ENCODE measurements at regions not wholly inside any gene's neighbourhood (a gene's known extent, or its start where the extent isn't known, plus 50 kb on each side); places are given as distances from the start of the nearest gene placed in this dataset.

- Histone ChIP-seq H3K27ac (ENCODE audit: low read depth in 2 of 2, low read length in 1 of 2) (no peak overlapping the region), H3K27me3 (ENCODE audit: control insufficient read depth in 1 of 2, insufficient read depth in 2 of 2, low read length in 2 of 2) (no peaks in the 10 kb centered on the region)
- WGBS, 2 donors, result 85 to 90% methylated on average over 3 of the region's 3 CpGs
These were observed 161.5 kb upstream of the LRRC7 start for GRCh38 chr1:69406244-69406643.

GRCh38 chr1:69409731-69410456, 157.8 kb upstream of the LRRC7 start:
- no peaks in the 10 kb centered on the region for H3K4me1 ChIP-seq (ENCODE audit: control insufficient read depth in 2 of 2, insufficient read depth in 2 of 2, low read length in 1 of 2)
- no peaks in the 10 kb centered on the region for H3K27me3 ChIP-seq (ENCODE audit: control insufficient read depth in 1 of 2, insufficient read depth in 2 of 2, low read length in 2 of 2)
- WGBS, 2 donors, result 75 to 86% methylated on average over 3 of the region's 3 CpGs
- no peak overlapping the region for H3K4me3 ChIP-seq (ENCODE audit: low read depth in 1 of 2, low read length in 2 of 2)
- H3K9me3 ChIP-seq (ENCODE audit: control insufficient read depth in 2 of 2, insufficient read depth in 1 of 2, low read depth in 1 of 2, low read length in 1 of 2), result no peaks in the 10 kb centered on the region
- no peaks in the 10 kb centered on the region for H3K36me3 ChIP-seq (ENCODE audit: control insufficient read depth in 2 of 2, insufficient read depth in 2 of 2, low read length in 1 of 2)
- no peak overlapping the region for H3K27ac ChIP-seq (ENCODE audit: low read depth in 2 of 2, low read length in 1 of 2)

More at GRCh38 chr1:69406244-69406643, 161.5 kb upstream of the LRRC7 start:
- H3K4me3 ChIP-seq (ENCODE audit: low read depth in 1 of 2, low read length in 2 of 2), result no peak overlapping the region
- no peaks in the 10 kb centered on the region for H3K9me3 ChIP-seq (ENCODE audit: control insufficient read depth in 2 of 2, insufficient read depth in 1 of 2, low read depth in 1 of 2, low read length in 1 of 2)
- H3K4me1 ChIP-seq (ENCODE audit: control insufficient read depth in 2 of 2, insufficient read depth in 2 of 2, low read length in 1 of 2), result no peaks in the 10 kb centered on the region
- H3K36me3 ChIP-seq (ENCODE audit: control insufficient read depth in 2 of 2, insufficient read depth in 2 of 2, low read length in 1 of 2), result no peaks in the 10 kb centered on the region

GRCh38 chr1:69410457-69410850, 157.3 kb upstream of the LRRC7 start:
- Histone ChIP-seq H3K4me1 (ENCODE audit: control insufficient read depth in 2 of 2, insufficient read depth in 2 of 2, low read length in 1 of 2) (no peaks in the 10 kb centered on the region), H3K9me3 (ENCODE audit: control insufficient read depth in 2 of 2, insufficient read depth in 1 of 2, low read depth in 1 of 2, low read length in 1 of 2) (no peaks in the 10 kb centered on the region), H3K4me3 (ENCODE audit: low read depth in 1 of 2, low read length in 2 of 2) (no peak overlapping the region), H3K27ac (ENCODE audit: low read depth in 2 of 2, low read length in 1 of 2) (no peak overlapping the region), H3K36me3 (ENCODE audit: control insufficient read depth in 2 of 2, insufficient read depth in 2 of 2, low read length in 1 of 2) (no peaks in the 10 kb centered on the region), H3K27me3 (ENCODE audit: control insufficient read depth in 1 of 2, insufficient read depth in 2 of 2, low read length in 2 of 2) (no peaks in the 10 kb centered on the region)
- 75 to 87% methylated on average over 3 of the region's 3 CpGs for WGBS, 2 donors

GRCh38 chr1:69410893-69411292, 156.8 kb upstream of the LRRC7 start:
- 67 to 79% methylated on average over 2 of the region's 2 CpGs for WGBS, 2 donors
- H3K9me3 ChIP-seq (ENCODE audit: control insufficient read depth in 2 of 2, insufficient read depth in 1 of 2, low read depth in 1 of 2, low read length in 1 of 2), result no peaks in the 10 kb centered on the region
- H3K4me1 ChIP-seq (ENCODE audit: control insufficient read depth in 2 of 2, insufficient read depth in 2 of 2, low read length in 1 of 2), result no peaks in the 10 kb centered on the region
- H3K27ac ChIP-seq (ENCODE audit: low read depth in 2 of 2, low read length in 1 of 2), result no peak overlapping the region
- no peaks in the 10 kb centered on the region for H3K27me3 ChIP-seq (ENCODE audit: control insufficient read depth in 1 of 2, insufficient read depth in 2 of 2, low read length in 2 of 2)
- H3K36me3 ChIP-seq (ENCODE audit: control insufficient read depth in 2 of 2, insufficient read depth in 2 of 2, low read length in 1 of 2), result no peaks in the 10 kb centered on the region
- no peak overlapping the region for H3K4me3 ChIP-seq (ENCODE audit: low read depth in 1 of 2, low read length in 2 of 2)

GRCh38 chr1:69411617-69412016, 156.1 kb upstream of the LRRC7 start:
- H3K4me3 ChIP-seq (ENCODE audit: low read depth in 1 of 2, low read length in 2 of 2), result no peak overlapping the region
- H3K9me3 ChIP-seq (ENCODE audit: control insufficient read depth in 2 of 2, insufficient read depth in 1 of 2, low read depth in 1 of 2, low read length in 1 of 2), result no peaks in the 10 kb centered on the region
- no peaks in the 10 kb centered on the region for H3K27me3 ChIP-seq (ENCODE audit: control insufficient read depth in 1 of 2, insufficient read depth in 2 of 2, low read length in 2 of 2)
- no peaks in the 10 kb centered on the region for H3K4me1 ChIP-seq (ENCODE audit: control insufficient read depth in 2 of 2, insufficient read depth in 2 of 2, low read length in 1 of 2)
- no peaks in the 10 kb centered on the region for H3K36me3 ChIP-seq (ENCODE audit: control insufficient read depth in 2 of 2, insufficient read depth in 2 of 2, low read length in 1 of 2)
- no peak overlapping the region for H3K27ac ChIP-seq (ENCODE audit: low read depth in 2 of 2, low read length in 1 of 2)

- Histone ChIP-seq H3K27ac (ENCODE audit: low read depth in 2 of 2, low read length in 1 of 2) (no peak overlapping the region), H3K4me3 (ENCODE audit: low read depth in 1 of 2, low read length in 2 of 2) (no peak overlapping the region), H3K9me3 (ENCODE audit: control insufficient read depth in 2 of 2, insufficient read depth in 1 of 2, low read depth in 1 of 2, low read length in 1 of 2) (no peaks in the 10 kb centered on the region), H3K36me3 (ENCODE audit: control insufficient read depth in 2 of 2, insufficient read depth in 2 of 2, low read length in 1 of 2) (no peaks in the 10 kb centered on the region), H3K27me3 (ENCODE audit: control insufficient read depth in 1 of 2, insufficient read depth in 2 of 2, low read length in 2 of 2) (no peaks in the 10 kb centered on the region), H3K4me1 (ENCODE audit: control insufficient read depth in 2 of 2, insufficient read depth in 2 of 2, low read length in 1 of 2) (no peaks in the 10 kb centered on the region)
- WGBS, 2 donors, result 71 to 78% methylated on average over 3 of the region's 3 CpGs
These were observed 154.6 kb upstream of the LRRC7 start for GRCh38 chr1:69413129-69413528.

GRCh38 chr1:69414574-69414973, 153.1 kb upstream of the LRRC7 start:
- 84 to 85% methylated on average over 1 of the region's 1 CpG for WGBS, 2 donors
- no peak overlapping the region for H3K27ac ChIP-seq (ENCODE audit: low read depth in 2 of 2, low read length in 1 of 2)

GRCh38 chr1:69421286-69421685, 146.4 kb upstream of the LRRC7 start:
- Histone ChIP-seq H3K9me3 (ENCODE audit: control insufficient read depth in 2 of 2, insufficient read depth in 1 of 2, low read depth in 1 of 2, low read length in 1 of 2) (no peaks in the 10 kb centered on the region), H3K27me3 (ENCODE audit: control insufficient read depth in 1 of 2, insufficient read depth in 2 of 2, low read length in 2 of 2) (no peaks in the 10 kb centered on the region), H3K4me1 (ENCODE audit: control insufficient read depth in 2 of 2, insufficient read depth in 2 of 2, low read length in 1 of 2) (no peaks in the 10 kb centered on the region), H3K27ac (ENCODE audit: low read depth in 2 of 2, low read length in 1 of 2) (no peak overlapping the region), H3K4me3 (ENCODE audit: low read depth in 1 of 2, low read length in 2 of 2) (no peak overlapping the region), H3K36me3 (ENCODE audit: control insufficient read depth in 2 of 2, insufficient read depth in 2 of 2, low read length in 1 of 2) (no peaks in the 10 kb centered on the region)
- WGBS, 2 donors, result 85 to 86% methylated on average over 2 of the region's 2 CpGs

More at GRCh38 chr1:69414574-69414973, 153.1 kb upstream of the LRRC7 start:
- Histone ChIP-seq H3K27me3 (ENCODE audit: control insufficient read depth in 1 of 2, insufficient read depth in 2 of 2, low read length in 2 of 2) (no peaks in the 10 kb centered on the region), H3K36me3 (ENCODE audit: control insufficient read depth in 2 of 2, insufficient read depth in 2 of 2, low read length in 1 of 2) (no peaks in the 10 kb centered on the region), H3K4me1 (ENCODE audit: control insufficient read depth in 2 of 2, insufficient read depth in 2 of 2, low read length in 1 of 2) (no peaks in the 10 kb centered on the region), H3K4me3 (ENCODE audit: low read depth in 1 of 2, low read length in 2 of 2) (no peak overlapping the region), H3K9me3 (ENCODE audit: control insufficient read depth in 2 of 2, insufficient read depth in 1 of 2, low read depth in 1 of 2, low read length in 1 of 2) (no peaks in the 10 kb centered on the region)

GRCh38 chr1:69425871-69426270, 141.9 kb upstream of the LRRC7 start:
- Histone ChIP-seq H3K9me3 (ENCODE audit: control insufficient read depth in 2 of 2, insufficient read depth in 1 of 2, low read depth in 1 of 2, low read length in 1 of 2) (no peaks in the 10 kb centered on the region), H3K36me3 (ENCODE audit: control insufficient read depth in 2 of 2, insufficient read depth in 2 of 2, low read length in 1 of 2) (no peaks in the 10 kb centered on the region)

GRCh38 chr1:69426401-69426800, 141.3 kb upstream of the LRRC7 start:
- no peaks in the 10 kb centered on the region for H3K9me3 ChIP-seq (ENCODE audit: control insufficient read depth in 2 of 2, insufficient read depth in 1 of 2, low read depth in 1 of 2, low read length in 1 of 2)
- H3K36me3 ChIP-seq (ENCODE audit: control insufficient read depth in 2 of 2, insufficient read depth in 2 of 2, low read length in 1 of 2), result no peaks in the 10 kb centered on the region
- no peaks in the 10 kb centered on the region for H3K27me3 ChIP-seq (ENCODE audit: control insufficient read depth in 1 of 2, insufficient read depth in 2 of 2, low read length in 2 of 2)
- H3K4me1 ChIP-seq (ENCODE audit: control insufficient read depth in 2 of 2, insufficient read depth in 2 of 2, low read length in 1 of 2), result no peaks in the 10 kb centered on the region
- WGBS, 2 donors, result 74 to 78% methylated on average over 2 of the region's 2 CpGs
- H3K4me3 ChIP-seq (ENCODE audit: low read depth in 1 of 2, low read length in 2 of 2), result no peak overlapping the region
- no peak overlapping the region for H3K27ac ChIP-seq (ENCODE audit: low read depth in 2 of 2, low read length in 1 of 2)

More at GRCh38 chr1:69425871-69426270, 141.9 kb upstream of the LRRC7 start:
- Histone ChIP-seq H3K4me3 (ENCODE audit: low read depth in 1 of 2, low read length in 2 of 2) (no peak overlapping the region), H3K4me1 (ENCODE audit: control insufficient read depth in 2 of 2, insufficient read depth in 2 of 2, low read length in 1 of 2) (no peaks in the 10 kb centered on the region), H3K27me3 (ENCODE audit: control insufficient read depth in 1 of 2, insufficient read depth in 2 of 2, low read length in 2 of 2) (no peaks in the 10 kb centered on the region), H3K27ac (ENCODE audit: low read depth in 2 of 2, low read length in 1 of 2) (no peak overlapping the region)
